ENCODE measurements at regions not wholly inside any gene's neighbourhood (a gene's known extent, or its start where the extent isn't known, plus 50 kb on each side); places are given as distances from the start of the nearest gene placed in this dataset.

GRCh38 chr13:62524061-62524460, 1108.4 kb upstream of the PCDH20 start:
- TF ChIP-seq CTCF (IDR thresholded peaks at IDR 0.05; ENCODE audit: insufficient read depth, low read length, poor library complexity, severe bottlenecking) (no peak), EZH2phosphoT487 (conservative IDR thresholded peaks at IDR 0.05; ENCODE audit: low read length) (no peak)

Data from SU-DHL-6 (cell line).